Fibroblast of villous mesenchyme (primary cell): ENCODE measurements at regions not wholly inside any gene's neighbourhood (a gene's known extent, or its start where the extent isn't known, plus 50 kb on each side); places are given as distances from the start of the nearest gene placed in this dataset.

Experiments used
- DNase-seq: peaks from one replicate; pipeline ENCODE4 v3.0.0-alpha.2; 2010; ENCODE audit warnings: low read depth
- H3K4me3 ChIP-seq: 2 replicates; pipeline ENCODE4 v1.5.1; 2011; ENCODE audit warnings: low read depth, mild to moderate bottlenecking, low read length
- TF ChIP-seq, protein P1 (sequence below): IDR thresholded peaks from 2 replicates; pipeline ENCODE4 v1.5.1; 2012; ENCODE audit warnings: low read depth, mild to moderate bottlenecking, low read length; ENCODE audit not compliant: insufficient read depth

DNA sequence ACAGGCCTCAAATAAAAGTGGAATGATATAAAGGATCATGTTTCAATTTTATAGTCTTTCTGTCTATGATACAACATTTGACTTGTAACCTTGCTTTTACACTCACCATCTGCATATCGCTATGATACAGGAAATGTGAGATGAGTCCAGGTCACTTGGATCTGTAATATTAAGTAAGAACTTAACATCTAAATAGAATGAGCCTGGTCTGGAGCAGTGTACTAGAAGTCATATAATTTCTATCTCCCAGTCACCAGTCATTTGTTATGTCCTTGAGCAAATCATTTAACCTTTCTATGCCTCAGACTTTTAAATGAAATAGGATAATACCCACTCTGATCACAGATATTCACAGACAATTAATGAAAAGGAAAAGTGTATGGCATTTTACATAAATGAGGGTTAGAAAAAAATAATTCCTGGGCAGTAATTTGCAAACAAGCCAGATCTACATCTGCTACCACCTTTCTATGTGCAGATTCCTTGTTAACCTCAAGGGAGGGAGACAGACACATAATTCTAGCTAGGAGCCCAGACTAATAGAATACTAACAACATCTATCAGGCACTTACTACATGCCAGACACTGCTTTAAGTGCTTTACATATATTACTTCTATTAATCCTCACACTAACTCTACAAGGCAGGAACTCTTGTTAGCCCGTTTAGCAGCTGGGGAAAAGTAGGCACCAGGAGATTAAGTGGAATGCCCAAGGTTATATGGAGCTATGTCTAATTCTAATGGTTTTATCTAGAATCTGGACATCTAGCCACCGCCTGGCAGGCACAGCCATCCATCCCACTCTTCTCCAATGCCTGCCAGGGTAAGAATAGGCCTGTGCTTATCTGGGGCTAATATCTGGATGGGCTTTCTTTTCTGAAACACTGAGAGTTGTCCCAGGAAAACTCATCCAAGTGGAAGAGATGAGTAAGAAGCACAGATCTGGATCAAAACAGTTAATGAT is 313.6 kb upstream of the CDH20 start:
- DNase-seq: no peak
- TF ChIP-seq, protein P1, sequence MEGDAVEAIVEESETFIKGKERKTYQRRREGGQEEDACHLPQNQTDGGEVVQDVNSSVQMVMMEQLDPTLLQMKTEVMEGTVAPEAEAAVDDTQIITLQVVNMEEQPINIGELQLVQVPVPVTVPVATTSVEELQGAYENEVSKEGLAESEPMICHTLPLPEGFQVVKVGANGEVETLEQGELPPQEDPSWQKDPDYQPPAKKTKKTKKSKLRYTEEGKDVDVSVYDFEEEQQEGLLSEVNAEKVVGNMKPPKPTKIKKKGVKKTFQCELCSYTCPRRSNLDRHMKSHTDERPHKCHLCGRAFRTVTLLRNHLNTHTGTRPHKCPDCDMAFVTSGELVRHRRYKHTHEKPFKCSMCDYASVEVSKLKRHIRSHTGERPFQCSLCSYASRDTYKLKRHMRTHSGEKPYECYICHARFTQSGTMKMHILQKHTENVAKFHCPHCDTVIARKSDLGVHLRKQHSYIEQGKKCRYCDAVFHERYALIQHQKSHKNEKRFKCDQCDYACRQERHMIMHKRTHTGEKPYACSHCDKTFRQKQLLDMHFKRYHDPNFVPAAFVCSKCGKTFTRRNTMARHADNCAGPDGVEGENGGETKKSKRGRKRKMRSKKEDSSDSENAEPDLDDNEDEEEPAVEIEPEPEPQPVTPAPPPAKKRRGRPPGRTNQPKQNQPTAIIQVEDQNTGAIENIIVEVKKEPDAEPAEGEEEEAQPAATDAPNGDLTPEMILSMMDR: no peak

GRCh38 chr18:61025596-61025995 is 307.6 kb upstream of the CDH20 start:
- TF ChIP-seq, protein P1: no peak
- DNase-seq: no peak
- H3K4me3 ChIP-seq: no peak overlapping the region

More for the DNA sequence above, 313.6 kb upstream of the CDH20 start:
- H3K4me3 ChIP-seq: no peak overlapping the region

- TF ChIP-seq, protein P1: no peak
- no peak for DNase-seq
Measured at GRCh38 chr18:61031626-61032025, 301.6 kb upstream of the CDH20 start.

GRCh38 chr18:61034580-61034979 is 298.6 kb upstream of the CDH20 start:
- TF ChIP-seq, protein P1: no peak
- DNase-seq: no peak
- no peak overlapping the region for H3K4me3 ChIP-seq

More at GRCh38 chr18:61031626-61032025, 301.6 kb upstream of the CDH20 start:
- no peak overlapping the region for H3K4me3 ChIP-seq

GRCh38 chr18:61039251-61039650 is 294.0 kb upstream of the CDH20 start:
- TF ChIP-seq, protein P1: no peak
- no peak overlapping the region for H3K4me3 ChIP-seq
- no peak for DNase-seq

DNA sequence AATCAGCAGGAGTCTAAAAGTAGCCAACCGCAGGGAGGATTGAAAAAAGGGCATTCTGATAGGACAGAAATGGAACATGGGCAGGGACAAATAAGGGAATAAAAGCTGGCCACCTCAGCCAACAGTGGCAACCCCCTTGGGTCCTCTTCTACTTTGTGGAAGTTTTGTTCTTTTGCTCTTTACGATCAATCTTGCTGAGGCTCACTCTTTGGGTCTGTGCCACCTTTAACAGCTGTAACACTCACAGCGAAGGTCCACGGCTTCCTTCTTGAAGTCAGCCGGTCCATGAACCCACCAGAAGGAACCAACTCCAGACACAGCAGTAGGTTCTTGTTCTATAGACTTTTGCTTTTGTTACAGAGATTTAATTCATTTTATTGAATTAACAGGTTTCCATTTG is 285.4 kb upstream of the CDH20 start:
- no peak overlapping the region for H3K4me3 ChIP-seq
- DNase-seq: no peak
- TF ChIP-seq, protein P1: no peak
